LoVo (cell line): ENCODE measurements at regions not wholly inside any gene's neighbourhood (a gene's known extent, or its start where the extent isn't known, plus 50 kb on each side); places are given as distances from the start of the nearest gene placed in this dataset.

Source experiments
- DNase-seq: peaks from one replicate; pipeline ENCODE4 v3.0.0-alpha.2; 2016; ENCODE audit warnings: low spot score

DNA sequence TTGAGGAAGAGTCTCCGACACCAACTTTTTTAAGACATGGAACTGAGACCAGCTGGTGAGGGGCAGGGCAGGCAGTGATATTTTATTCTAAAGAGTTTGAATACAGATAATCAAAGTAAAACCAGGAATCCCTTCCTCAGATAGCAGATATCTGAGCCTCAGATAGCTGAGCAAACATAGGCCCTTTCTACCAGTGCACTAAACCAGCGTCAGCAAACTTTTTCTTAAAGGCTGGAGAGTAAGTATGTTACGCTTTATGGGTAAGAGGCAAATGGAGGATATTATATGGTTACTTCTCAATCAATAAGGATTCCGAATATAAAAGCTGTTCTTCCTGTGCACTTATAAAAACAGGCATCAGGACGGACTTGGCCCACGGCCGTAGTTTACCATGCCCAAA is 73.9 kb downstream of the WNT5A start:
- no peak for DNase-seq

DNA sequence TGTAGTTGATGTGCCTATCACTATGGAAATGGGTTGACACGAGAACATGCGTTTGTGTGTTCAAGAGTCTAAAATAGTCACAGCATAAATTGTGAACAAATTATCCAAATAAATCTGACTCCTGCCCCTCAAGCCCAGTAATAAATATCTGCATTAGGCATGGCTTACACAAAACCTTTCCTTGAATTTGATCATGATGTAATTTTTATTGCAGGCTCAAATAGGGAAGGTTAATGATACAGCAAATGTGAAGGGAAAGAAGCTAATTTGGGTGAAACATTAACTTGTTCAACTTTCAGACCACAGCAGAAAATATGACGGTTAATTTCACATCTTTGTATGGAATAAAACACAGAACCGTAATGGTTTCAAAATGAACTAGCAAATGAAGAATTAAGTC is 74.6 kb downstream of the WNT5A start:
- DNase-seq = no peak

DNA sequence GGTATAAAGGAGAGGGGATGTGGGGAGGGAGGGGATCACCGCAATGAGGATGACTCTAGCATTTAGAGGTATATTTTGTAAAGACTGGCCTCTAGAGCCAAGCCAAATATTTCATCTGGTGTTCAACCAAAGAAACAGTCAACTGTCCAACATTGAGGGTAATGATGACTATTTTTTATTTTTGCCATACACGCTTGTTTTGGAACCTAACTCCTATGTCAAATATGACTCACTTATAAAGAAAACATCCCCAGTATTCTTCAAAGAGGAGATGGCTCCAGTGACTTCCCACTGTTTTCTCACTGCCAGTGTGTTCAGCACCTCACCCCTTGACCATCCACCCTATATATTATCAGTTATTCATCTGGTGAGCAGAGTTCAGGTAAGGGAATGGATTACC is 77.3 kb downstream of the WNT5A start:
- no peak for DNase-seq

DNA sequence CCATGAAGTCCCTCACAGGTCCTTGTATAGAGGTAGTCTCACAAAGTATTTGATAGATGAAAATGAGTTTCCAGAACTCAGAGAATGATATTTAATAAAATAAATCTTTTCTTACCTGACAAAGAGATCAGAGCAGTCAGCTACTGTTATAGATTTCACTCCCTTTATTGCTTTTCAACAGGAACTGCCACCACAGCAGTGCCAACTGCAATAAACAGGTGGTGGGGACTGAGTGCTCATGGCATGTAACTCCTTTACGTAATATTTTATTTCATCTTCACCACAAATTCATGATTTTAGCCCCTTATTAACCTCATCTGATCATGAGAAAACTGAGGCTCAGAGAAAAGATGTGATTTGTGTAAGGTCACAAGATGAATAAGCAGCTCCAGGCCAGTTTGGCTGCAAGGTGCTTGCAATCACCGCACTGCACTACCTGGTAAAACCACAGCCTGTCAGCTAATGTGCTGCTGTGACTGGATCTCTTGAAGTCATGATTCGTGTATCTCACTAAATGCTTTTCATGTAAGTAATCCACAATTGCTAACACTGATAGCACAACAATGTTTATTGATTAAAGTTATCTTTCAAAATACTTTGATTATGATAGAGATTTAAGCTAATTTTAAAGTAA is 78.8 kb downstream of the WNT5A start:
- DNase-seq = no peak

DNA sequence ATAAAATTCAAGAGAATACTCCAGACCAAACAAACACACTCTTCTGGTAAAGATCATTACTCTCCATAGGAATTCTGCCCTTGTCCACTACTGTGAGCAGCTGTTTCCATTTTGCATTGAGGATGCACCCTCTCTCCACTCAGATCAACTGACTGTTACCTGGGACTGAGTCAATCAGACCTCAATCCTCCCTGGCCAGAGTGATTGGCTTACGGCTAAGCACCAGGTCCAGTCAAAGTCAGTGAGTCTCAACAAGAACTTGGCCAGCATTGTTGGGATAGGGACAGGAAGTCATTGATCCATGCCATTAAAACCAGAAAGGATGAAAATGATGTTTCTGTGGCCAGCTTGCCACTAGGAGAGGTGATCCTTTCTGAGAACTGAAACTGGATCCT is 79.7 kb downstream of the WNT5A start:
- DNase-seq = no peak

DNA sequence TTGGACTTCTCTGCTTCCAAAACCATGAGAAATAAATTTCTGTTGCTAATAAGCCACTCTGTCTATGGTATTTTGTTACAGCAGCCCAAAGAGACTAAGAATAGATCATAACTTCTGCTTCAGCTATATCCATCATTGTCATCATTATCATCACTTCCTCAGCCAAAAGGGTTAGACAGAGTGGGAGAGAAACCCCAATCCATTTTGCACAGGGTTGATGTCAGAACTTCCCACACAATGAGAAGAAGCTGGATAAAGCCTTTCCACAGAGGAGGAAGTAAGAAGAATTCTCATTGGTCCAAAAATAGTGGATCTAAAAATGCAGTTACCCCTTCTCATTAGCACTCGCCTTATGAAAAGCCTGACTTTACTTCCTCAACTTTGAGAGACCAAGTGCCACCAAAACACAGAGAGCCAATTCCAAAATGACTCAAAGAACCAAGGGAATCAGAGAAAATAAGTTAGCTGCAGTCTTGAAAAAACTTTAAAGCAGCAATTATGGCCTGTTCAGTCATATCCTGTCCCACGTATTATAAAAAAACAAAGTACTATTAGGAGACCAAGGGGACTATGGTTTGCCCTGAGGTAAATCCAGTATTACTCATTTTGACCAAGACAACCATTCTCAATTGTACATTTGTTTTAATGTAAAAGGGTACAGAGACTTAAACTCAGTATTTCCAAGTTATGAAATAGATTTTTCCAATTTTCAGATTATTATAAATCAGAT is 80.2 kb downstream of the WNT5A start:
- DNase-seq = no peak

DNA sequence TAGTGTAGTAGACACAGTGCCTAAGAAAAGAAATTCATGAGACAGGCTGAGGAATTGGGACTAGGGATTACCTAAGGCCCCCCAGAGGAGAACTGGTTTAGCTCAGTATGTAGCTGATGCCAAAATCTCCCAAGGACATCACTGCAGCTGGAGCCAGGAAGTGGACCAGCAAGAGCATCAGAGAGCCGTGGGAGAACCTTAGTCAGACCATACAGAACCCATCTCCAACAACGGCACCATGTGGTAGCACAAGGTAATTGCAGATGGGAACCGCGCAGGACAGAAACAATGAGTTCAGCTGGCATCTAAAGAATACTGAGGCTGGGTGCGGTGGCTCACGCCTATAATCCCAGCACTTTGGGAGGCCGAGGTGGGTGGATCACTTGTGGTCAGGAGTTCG is 81.7 kb downstream of the WNT5A start:
- DNase-seq = no peak

DNA sequence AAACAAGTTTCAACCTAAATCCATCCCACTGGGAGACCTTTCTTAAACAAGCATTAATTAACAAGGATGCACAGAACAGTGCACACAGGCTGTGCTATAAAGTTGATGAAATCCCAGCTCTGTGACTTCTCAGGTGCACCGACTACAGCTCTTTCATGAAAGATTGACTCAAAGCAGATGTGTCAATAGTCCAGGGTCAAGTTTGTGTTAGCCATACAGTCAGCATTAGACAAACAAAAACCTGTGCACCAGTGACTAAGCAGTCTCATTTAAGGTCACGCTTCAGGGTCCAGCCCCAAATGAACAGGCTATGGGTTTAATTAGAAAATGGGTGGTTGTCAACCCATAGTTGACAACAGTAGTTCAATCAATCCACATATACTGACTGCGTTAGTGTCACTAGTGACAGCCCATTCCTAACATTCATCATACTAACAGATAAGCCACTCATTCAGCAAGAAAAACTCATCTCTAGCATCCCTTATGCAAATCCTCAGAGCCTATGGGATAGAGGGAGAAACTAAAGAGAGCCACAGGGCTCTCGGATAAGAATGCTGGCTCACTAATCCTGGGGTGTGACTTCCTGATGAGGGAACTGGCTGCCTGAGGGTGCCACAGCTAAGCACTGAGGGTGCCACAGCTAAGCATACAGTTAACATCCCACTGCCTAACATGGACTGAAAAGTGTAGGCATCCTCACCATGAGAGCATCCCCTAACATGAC is 84.1 kb downstream of the WNT5A start:
- DNase-seq = no peak

DNA sequence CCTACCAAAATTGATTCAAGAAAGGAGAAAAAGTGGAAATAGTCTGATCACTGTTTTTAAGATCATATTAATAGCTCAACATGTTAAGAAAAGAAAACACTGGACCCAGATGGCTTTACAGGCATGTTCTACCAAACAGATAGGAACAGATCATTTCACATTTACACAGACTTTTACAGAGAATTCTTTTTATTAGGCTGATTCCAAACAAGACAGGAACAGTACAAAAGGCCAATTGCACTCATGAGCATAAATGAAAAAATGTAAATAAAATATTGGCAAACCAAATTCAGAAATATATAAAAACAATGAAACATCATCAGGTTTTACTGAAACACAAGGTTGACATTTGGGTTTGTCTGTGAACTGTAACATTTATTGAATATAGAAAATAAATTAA is 106.5 kb downstream of the WNT5A start:
- DNase-seq = no peak

DNA sequence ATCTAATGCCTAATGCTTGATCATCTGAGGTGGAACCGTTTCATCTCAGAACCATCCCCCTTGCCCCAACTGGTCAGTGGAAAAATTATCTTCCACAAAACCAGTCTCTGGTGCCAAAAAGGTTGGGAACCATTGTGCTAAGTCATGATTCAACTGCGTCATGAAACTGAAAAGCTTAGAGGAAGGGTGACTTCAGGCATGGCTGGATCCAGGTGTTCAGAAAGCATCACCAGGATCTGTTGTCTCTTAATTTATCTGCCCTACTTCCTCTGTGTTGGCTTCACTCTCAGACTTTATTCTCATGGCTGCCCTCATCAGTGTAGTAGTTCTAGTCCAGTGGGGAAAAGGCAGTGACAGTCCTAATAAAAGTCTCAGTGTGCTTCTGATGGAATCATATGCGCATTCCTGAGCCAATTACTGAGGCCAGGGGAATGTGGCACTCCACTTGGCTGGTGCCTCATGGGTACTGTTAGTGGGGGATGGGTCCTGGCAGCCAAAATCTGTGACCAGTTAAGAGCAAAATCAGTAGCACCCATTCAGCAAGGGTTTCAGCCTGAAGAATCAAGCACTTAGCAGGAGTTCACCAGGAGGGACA is 110.3 kb downstream of the WNT5A start:
- DNase-seq = no peak

DNA sequence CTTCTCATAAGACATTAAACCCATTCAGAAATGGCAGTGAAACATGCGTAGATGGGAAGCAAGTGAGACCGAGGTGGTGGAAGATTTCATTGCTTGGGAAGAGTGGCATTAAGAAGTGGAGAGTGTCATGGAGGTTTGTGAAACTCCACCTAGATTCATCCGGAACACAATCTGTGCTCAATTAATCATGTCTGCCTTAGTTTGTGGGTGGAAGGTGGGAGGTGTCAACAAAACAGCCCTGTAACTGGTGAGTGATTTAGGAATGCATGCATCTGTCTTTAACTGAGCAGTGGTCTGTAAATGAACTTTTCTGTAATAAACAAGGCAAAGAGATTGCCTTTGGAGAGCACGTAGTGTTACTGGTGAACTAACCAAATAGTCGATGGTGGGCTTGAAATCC is 113.7 kb downstream of the WNT5A start:
- DNase-seq = no peak

DNA sequence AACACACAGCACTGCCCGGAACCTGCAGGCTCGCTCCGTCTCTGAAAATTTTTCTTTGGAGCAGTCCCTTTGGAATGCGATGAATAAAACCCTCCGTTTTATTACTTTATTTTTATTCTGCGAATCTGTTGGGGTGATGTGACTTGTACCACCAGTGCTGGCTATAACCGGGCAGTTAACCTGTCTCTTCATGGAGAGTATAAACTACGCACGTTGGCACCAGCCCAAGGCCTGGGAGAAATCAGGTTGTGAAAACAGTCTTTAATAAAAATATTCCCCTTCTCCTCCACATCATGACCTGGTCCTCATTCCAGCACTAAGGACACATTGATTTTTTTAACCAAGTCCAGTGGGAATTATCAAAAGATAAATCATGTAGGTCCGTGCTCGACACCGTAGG is 116.8 kb downstream of the WNT5A start:
- DNase-seq = no peak

DNA sequence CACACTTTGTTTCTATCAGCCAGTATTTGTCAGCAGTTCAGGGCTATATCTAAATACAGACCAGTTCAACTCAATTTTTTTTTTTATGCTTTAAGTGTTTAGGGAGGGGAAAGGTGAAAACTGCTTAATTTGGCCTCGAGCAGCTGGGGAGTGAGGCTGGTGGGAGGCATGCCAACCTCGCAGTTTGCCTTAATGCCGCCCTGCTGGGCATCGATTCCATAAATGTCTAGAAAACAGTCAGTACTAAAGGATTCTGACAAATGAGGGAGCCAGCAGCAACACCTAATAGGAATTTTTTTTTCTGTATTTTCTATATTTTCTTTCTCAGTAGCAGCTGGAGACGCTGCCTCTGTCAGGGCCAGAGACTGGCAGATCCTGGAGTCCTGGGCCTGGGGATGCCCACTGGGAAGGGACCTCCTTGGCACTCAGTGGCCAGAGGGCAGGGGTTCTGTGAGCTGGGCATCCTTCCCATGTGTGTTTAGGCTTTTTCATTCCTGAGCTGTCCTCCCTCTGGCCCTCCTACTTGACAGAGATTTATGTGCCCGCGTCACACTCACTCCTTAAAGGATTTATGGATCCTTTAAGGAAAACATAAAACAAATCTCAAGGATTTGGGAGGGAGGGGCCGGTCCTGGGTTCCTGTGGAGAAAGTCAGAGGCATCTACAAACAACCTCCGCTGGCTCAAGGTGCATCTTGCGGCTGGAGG is 117.8 kb downstream of the WNT5A start:
- DNase-seq = peak; percentile 38

DNA sequence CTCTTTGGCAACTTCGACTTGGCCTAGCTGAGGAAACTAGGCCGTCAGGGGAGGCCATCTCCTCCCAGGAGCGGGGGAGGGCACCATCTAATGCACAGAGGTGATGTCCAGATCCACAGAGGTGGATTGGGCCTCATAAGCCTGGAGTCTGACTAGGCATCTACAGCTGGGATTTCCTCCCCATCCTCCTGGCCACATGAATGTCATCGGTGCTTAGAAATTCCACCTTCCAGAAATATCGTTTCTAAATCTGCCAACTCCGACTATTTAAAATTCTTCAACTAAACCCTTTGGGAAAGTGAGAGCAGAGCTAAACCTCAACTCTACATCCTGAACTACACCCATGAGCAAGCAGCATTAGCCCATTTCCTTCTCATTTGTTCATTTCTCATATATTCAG is 118.7 kb downstream of the WNT5A start:
- no peak for DNase-seq

DNA sequence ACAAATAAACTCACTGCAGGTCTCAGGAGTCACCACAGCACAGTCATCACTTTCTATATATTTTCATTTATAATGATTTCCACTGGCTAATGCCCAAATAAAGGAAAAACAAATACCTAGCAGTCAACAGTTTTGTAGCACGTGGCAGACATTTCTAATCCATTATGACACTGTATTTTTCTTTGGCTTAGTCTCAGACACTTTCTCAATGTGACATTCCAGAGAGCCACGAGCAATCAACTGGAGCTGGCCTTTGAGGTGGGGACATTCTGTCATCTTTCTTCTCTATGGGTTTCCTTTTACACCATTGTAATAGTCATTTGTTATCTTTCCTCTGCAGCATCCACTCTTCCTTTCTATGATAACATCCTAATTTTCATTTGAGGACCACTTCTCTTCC is 119.7 kb downstream of the WNT5A start:
- no peak for DNase-seq

DNA sequence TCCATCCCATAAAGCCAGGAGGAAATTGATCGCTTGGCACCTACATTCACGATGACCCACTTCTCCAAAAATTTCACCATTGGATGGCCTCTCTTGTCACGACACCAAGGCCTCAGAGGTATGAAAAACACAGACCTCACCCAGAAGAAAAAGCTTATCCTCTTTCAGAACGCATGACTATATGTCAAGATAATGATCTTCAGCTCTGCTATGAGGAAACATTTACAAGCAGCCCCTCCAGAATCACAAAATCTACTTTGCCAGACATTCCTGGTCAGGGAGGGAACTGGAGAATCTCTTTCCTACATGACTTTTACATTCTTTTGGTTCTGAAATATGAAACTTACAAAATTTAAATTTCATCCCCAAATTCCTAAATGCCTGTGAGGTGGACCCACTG is 122.7 kb downstream of the WNT5A start:
- peak; percentile 52 for DNase-seq

DNA sequence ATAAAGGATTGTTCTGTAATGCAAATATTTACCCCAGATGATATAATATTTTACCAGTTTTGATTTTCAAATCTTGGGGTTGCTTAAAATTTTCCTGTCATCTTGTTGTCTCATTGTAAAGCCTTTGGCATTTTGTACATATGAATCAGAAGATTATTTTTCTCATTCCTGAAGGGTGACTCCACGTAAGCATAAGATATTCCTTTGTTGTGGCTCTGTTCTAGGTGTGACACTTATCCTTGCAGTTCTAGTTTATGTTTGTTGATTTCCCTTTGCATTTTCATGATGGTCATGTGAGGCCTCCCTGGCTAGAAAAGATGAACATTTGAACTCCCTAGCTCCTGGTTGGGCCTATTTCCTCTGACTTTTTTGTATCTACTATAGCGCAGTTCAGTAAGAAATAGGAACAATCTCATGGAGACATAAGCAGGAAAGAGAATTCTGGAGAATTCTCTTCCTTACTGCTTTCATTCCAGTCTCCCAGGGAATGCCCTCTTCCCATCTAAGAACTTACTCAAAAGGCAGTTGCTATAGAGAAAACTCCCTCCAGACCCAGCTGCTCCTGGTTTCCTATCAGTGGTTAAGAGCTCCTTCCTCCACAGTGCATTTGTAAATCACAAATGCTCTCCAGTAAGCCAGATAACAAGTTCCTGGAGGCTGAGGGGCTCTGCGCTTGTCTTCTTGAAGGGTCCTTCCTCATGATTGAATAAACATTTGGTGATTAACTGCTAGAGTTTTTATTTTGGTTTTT is 124.7 kb downstream of the WNT5A start:
- DNase-seq = peak; percentile 41

DNA sequence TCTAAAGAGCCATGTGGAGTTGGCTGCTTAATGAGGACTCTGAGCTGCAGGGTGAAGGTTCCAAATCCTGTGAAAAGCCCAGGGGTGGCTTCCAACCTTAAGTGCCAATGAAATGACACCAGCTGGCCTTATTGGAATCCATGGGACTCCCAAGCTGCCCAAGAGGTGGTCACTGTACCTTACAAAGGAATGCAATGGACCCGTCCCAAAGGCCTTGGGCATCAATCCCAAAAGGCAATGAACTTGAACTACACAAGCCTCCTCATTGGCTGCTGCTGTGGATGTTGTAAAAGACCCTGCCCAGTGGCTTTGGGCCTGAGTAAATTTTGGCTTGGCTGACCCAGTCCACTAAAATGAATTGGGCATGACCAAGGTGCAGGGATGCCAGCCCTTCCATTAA is 129.3 kb downstream of the WNT5A start:
- no peak for DNase-seq

DNA sequence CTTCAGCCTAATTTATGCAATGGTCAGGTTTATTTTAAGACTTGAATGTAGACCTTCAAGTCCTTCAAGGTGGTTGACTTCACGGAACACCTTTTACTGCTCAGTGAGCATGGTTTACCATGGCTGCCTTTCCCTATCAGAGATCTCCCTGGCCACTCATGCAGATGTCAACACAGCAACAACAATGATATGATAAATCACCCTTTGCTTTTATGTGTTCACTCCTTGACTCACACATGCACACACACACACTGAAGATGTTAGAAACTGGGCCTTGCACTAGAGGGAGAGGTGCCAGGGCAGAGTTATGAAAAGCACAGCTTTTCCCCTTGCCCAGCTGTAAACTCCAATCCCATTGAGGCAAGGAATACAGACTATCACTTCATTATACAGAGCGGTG is 134.4 kb downstream of the WNT5A start:
- DNase-seq = no peak

DNA sequence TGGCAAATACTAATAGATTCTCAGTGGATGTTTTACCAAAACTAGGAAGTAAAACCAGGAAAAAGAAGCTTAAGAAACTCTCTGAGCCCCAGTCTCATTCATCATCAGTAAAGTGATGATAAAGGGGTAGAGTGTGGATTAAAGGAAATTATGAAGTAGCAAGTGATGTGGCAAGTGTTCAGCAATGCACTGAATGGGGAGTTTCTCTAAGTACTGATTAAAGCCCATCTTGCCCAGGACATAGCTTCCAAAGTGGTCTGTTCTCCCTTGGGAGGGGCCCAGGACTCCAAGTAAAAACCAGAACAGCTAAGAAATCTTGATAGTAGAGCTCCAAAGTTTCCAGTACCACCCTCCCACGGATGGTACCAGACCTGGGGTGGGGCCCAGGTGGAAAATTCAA is 137.3 kb downstream of the WNT5A start:
- DNase-seq = no peak

DNA sequence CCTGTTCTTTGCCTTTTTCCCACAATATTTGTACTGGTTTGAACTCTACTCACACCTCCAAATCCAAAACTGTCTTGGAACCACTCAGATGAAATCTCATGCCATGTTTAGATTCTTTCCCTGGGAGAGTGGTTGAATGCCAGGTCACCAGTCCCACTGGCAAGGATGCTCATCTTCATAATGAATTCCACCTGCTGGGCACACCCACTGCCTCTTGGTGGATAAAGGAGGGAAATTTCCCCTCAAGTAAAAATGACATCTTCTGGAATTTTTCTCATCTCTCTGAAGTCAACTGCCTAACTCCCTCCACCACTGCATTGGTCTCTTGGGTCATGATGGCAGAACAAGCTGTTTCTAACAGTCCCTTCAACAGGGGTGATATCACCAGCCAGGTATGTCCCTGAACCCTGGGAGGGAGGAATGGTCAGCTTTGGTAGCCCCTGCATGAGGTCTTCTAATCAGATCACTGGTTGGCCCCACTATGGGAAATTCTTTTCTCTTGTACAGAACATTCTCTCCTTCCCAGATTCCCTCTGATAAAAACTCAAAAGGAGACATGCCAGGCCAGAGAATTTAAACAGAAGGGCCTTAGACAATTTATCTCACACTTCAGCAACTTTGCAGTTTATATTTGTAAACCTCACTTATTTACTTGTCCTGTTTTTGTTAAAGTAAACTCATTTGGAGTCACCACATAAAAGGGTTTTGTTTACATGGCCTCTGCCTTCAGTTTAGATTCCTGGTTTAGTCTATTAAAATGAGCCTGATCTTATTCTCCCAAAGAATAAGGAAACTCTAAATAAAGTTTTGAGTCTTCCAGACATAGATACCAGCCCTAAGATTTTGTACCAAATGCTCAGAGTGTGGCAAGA is 143.4 kb downstream of the WNT5A start:
- no peak for DNase-seq
